SK-N-SH treated with all-trans-retinoic acid at 6 μM for 48 hours (cell line): ENCODE measurements at regions not wholly inside any gene's neighbourhood (a gene's known extent, or its start where the extent isn't known, plus 50 kb on each side); places are given as distances from the start of the nearest gene placed in this dataset.

Experiments
- ATAC-seq: fragments of 200-7000 bp; cut with Tn5 transposase; 3 replicates; pipeline ENCODE4 v1.9.1; 2020; ENCODE audit warnings: mild to moderate bottlenecking, moderate library complexity
- ARNTL ChIP-seq: fragments of 450-650 bp; formaldehyde crosslinking; IDR thresholded peaks from 2 replicates; pipeline ENCODE4 v1.5.0; 2020; ENCODE audit warnings: low read depth, mild to moderate bottlenecking, moderate library complexity, borderline replicate concordance
- BACH2 ChIP-seq: fragments of 250-450 bp; sonication (Bioruptor Pico); IDR thresholded peaks from 2 replicates; pipeline ENCODE4 v1.9.0; 2021; ENCODE audit warnings: mild to moderate bottlenecking, borderline replicate concordance
- CREB5 ChIP-seq: fragments of 250-450 bp; sonication (Bioruptor Pico); IDR thresholded peaks from 2 replicates; pipeline ENCODE4 v1.5.1; 2020; ENCODE audit warnings: low read depth, mild to moderate bottlenecking, moderate library complexity
- CSDC2 ChIP-seq: fragments of 250-450 bp; sonication (Bioruptor Pico); IDR thresholded peaks from 2 replicates; pipeline ENCODE4 v1.5.0; 2020; ENCODE audit warnings: mild to moderate bottlenecking, moderate library complexity
- ESRRG ChIP-seq: fragments of 250-450 bp; sonication (Bioruptor Pico); IDR thresholded peaks from 2 replicates; pipeline ENCODE4 v1.6.1; 2021; ENCODE audit warnings: mild to moderate bottlenecking
- GLIS3 ChIP-seq: fragments of 250-450 bp; sonication (Bioruptor Pico); IDR thresholded peaks from 2 replicates; pipeline ENCODE4 v1.5.0; 2020; ENCODE audit warnings: mild to moderate bottlenecking, moderate library complexity
- ISL1 ChIP-seq: fragments of 250-450 bp; sonication (Bioruptor Pico); IDR thresholded peaks from 2 replicates; pipeline ENCODE4 v2.1.2; 2022; ENCODE audit warnings: mild to moderate bottlenecking, moderate library complexity
- OSR1 ChIP-seq: fragments of 250-450 bp; sonication (Bioruptor Pico); IDR thresholded peaks from 2 replicates; pipeline ENCODE4 v1.8.0; 2022; ENCODE audit warnings: moderate library complexity, mild to moderate bottlenecking, inconsistent platforms
- PATZ1 ChIP-seq: fragments of 250-450 bp; sonication (Bioruptor Pico); IDR thresholded peaks from 2 replicates; pipeline ENCODE4 v1.8.0; 2020; ENCODE audit warnings: mild to moderate bottlenecking, moderate library complexity, borderline replicate concordance
- RARB ChIP-seq: fragments of 250-450 bp; sonication (Bioruptor Pico); IDR thresholded peaks from 2 replicates; pipeline ENCODE4 v1.8.0; 2021; ENCODE audit warnings: mild to moderate bottlenecking, moderate library complexity
- SNAI2 ChIP-seq: fragments of 250-450 bp; sonication (Bioruptor Pico); IDR thresholded peaks from 2 replicates; pipeline ENCODE4 v1.5.0; 2020; ENCODE audit warnings: mild to moderate bottlenecking, moderate library complexity
- TCF4 ChIP-seq: fragments of 250-450 bp; sonication (Bioruptor Pico); IDR thresholded peaks from 2 replicates; pipeline ENCODE4 v1.8.0; 2021; ENCODE audit warnings: mild to moderate bottlenecking, moderate library complexity, borderline replicate concordance
- TOX ChIP-seq: fragments of 250-450 bp; sonication (Bioruptor Pico); IDR thresholded peaks from 2 replicates; pipeline ENCODE4 v1.8.0; 2021; ENCODE audit warnings: mild to moderate bottlenecking, moderate library complexity, borderline replicate concordance
- TSHZ2 ChIP-seq: fragments of 250-450 bp; sonication (Bioruptor Pico); IDR thresholded peaks from 2 replicates; pipeline ENCODE4 v1.5.0; 2020; ENCODE audit warnings: mild to moderate bottlenecking, moderate library complexity
- ZC3H10 ChIP-seq: fragments of 250-450 bp; sonication (Bioruptor Pico); IDR thresholded peaks from 2 replicates; pipeline ENCODE4 v1.5.1; 2021; ENCODE audit warnings: mild to moderate bottlenecking, moderate library complexity
- ZFP3 ChIP-seq: fragments of 250-450 bp; sonication (Bioruptor Pico); IDR thresholded peaks from 2 replicates; pipeline ENCODE4 v1.5.0; 2020; ENCODE audit warnings: mild to moderate bottlenecking, moderate library complexity
- ZFP30 ChIP-seq: fragments of 450-650 bp; formaldehyde crosslinking; IDR thresholded peaks from 2 replicates; pipeline ENCODE4 v1.5.0; 2022; ENCODE audit warnings: mild to moderate bottlenecking, moderate library complexity
- ZNF8 ChIP-seq: fragments of 450-650 bp; formaldehyde crosslinking; IDR thresholded peaks from 2 replicates; pipeline ENCODE4 v1.5.0; 2020; ENCODE audit warnings: mild to moderate bottlenecking, moderate library complexity

GRCh38 chr1:117698398-117699160, 92.7 kb downstream of the TENT5C start:
- ATAC-seq, result no peak
- TF ChIP-seq ZFP3 (CRISPR knock-in tag) (0 out of 2 replicates have a peak, but pooled peaks have one; percentile 8), CSDC2 (peak; percentile 81; the same call in 1 of the 2 replicates), SNAI2 (CRISPR knock-in tag) (peak; percentile 72; the same call in 1 of the 2 replicates), CREB5 (CRISPR knock-in tag) (no peak)

GRCh38 chr1:117699953-117700352, 94.1 kb downstream of the TENT5C start:
- no peak for TF ChIP-seq ZC3H10 (CRISPR knock-in tag)
- TF ChIP-seq TCF4 (CRISPR knock-in tag), result no peak
- TF ChIP-seq ARNTL, result no peak
- TF ChIP-seq PATZ1 (CRISPR knock-in tag), result no peak
- TF ChIP-seq ESRRG (CRISPR knock-in tag), result no peak
- no peak for TF ChIP-seq TSHZ2 (CRISPR knock-in tag)
- no peak for TF ChIP-seq SNAI2 (CRISPR knock-in tag)
- no peak for TF ChIP-seq ZNF8 (CRISPR knock-in tag)
- TF ChIP-seq BACH2 (CRISPR knock-in tag), result no peak
- no peak for TF ChIP-seq TOX
- no peak for ATAC-seq

- ATAC-seq, result no peak
- TF ChIP-seq CSDC2 (no peak), ZC3H10 (CRISPR knock-in tag) (no peak), ISL1 (CRISPR knock-in tag) (no peak), CREB5 (CRISPR knock-in tag) (no peak), RARB (CRISPR knock-in tag) (no peak), ZFP3 (CRISPR knock-in tag) (no peak), TOX (no peak), ZFP30 (no peak), OSR1 (CRISPR knock-in tag) (no peak), BACH2 (CRISPR knock-in tag) (no peak), GLIS3 (CRISPR knock-in tag) (no peak), TSHZ2 (CRISPR knock-in tag) (no peak), SNAI2 (CRISPR knock-in tag) (no peak)
Measured at GRCh38 chr1:117702654-117703053, 96.8 kb downstream of the TENT5C start.
